ENCODE measurements at regions not wholly inside any gene's neighbourhood (a gene's known extent, or its start where the extent isn't known, plus 50 kb on each side); places are given as distances from the start of the nearest gene placed in this dataset.

- TF ChIP-seq CTCF (IDR thresholded peaks at IDR 0.05), result no peak
- TF ChIP-seq EZH2phosphoT487 (IDR thresholded peaks at IDR 0.05), result no peak
Observed at GRCh38 chr1:83100133-83100532, 898.8 kb downstream of the TTLL7 start.
